NCI-H345 treated with DMSO at 0.1 percent for 48 hours (cell line): ENCODE measurements at regions not wholly inside any gene's neighbourhood (a gene's known extent, or its start where the extent isn't known, plus 50 kb on each side); places are given as distances from the start of the nearest gene placed in this dataset.
"Not testable (repeated sequence)": the region's sequence is repeated elsewhere in the genome, so short reads cannot be mapped to it uniquely, and the experiment has no call there.

Experiments
- DNase-seq: peaks from one replicate; lab custom pipeline; 2025; ENCODE audit not compliant: unreplicated experiment; lab: John Stamatoyannopoulos, UW

- no peak for DNase-seq
Observed at GRCh38 chr6:80942911-80943310, 809.6 kb downstream of the TENT5A start.

DNA sequence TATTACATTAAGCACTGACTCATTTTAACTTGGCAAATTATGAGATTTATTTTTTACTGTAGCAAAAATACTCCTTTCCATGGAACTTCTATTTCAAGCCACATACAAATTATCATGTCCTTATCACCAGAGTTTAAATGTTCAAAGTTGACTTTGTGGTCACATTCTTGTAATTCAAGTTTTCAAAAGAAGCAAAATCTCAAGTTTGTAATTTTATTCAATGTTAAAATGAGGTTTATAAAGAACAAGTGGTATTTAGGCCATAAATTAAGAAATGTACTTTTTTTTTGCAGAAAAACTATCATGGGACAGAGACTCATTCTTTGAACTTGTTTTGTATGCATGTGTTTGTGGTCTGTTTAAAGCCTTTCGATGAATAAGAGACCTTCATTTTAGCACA, 811.5 kb downstream of the TENT5A start:
- DNase-seq = no peak

DNA sequence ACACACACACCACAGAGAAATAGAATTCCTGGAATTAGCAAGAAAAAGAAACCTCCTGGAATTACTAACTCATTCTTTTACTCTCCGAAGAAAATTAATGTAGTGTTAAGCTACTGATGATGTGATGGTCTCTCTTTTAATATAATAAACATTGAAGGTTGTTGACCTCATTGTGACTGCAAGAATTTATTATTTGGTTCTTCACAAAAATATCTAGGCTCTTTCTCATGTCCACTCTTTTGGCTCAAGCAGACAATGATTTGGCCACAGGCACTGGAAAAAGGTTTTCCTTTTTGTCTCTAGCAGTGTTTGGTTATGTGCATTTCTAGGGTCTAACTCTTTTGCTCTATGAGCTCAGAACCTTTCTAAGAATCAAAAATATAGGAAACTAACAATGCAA, 811.9 kb downstream of the TENT5A start:
- DNase-seq = no peak

DNA sequence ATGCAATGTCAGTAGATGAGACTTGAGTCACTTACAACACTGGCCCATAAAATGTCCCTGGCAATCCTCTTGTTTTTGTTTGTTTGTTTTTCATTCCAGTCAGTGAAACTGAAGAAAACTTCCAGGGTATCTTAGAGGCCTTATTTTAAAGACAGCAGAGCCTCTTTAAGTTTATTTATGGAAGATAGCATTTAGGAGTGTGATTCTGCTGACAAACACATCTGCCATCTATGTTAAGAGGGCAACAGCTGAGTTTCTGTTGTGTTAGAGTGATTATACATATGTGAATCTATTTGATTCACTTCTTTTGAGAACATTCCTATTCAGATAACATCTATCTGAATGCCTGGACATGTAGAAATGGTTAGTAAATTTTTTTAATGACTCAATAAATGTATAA, 812.6 kb downstream of the TENT5A start:
- DNase-seq = no peak

DNA sequence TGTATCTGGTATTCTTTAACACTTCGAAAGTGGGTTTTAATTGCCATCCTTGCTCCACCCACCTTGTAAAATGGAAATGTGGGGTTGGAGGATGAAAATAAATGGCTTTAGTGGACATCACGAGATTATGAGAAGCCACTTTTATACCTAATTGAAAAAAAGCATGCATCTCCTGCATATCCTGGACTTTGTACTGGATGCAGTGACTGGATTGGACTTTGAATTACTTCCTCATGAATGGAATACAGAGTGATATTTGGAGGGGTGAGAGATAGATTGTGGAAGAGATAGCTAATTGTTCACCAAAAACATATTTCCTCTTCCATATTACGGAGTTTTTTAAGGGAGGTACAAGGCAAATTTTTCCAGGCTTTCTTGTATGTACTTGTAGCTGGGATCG, 813.0 kb downstream of the TENT5A start:
- DNase-seq = no peak

- no peak for DNase-seq
Observed at GRCh38 chr6:80938131-80938530, 814.4 kb downstream of the TENT5A start.

DNA sequence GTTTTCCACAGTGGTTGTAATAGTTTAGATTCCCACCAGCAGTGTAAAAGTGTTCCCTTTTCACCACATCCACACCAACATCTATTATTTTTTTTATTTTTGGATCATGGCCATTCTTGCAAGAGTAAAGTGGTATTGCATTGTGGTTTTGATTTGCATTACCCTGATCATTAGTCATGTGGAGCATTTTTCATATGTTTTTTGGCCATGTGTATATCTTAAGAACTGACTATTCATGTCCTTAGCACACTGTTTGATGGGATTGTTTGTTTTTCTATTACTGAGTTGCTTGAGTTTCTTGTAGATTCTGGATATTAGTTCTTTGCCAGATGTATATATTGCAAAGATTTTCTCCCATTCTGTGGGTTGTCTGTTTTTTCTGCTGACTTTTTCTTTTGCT, 820.1 kb downstream of the TENT5A start:
- DNase-seq = no peak

- DNase-seq = no peak
Observed at GRCh38 chr6:80930376-80930775, 822.1 kb downstream of the TENT5A start.

GRCh38 chr6:80923816-80924215, 817.3 kb downstream of the BCKDHB start:
- no peak for DNase-seq

- no peak for DNase-seq
Observed at GRCh38 chr6:80922916-80923455, 816.5 kb downstream of the BCKDHB start.

DNA sequence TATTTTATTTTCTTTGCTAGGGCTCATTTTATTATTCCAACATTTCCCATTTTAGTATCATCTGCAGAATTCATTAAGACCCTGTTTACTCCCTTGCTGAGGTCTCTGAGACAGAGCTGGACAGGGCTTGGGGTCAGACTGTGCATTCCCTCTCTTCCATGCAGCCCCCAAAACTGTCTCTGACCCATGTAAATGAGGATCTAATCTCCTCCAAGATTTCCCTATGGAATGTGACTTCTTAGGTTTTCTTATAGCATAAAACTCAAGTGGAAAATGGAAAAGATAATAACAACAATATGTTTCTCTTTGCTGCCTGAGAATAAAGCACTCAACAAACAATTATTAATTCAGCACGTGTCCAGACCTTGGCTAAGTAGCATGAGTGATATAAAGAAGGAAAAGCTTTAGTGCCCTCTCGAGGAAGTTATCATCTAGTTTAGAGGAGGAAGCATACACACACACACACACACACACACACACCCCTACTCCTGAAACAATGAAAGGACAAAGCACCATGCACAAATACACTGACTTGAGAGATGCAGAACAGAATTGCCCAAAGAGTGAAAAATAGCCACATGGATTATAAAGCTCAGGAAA, 815.5 kb downstream of the BCKDHB start:
- DNase-seq = no peak

DNA sequence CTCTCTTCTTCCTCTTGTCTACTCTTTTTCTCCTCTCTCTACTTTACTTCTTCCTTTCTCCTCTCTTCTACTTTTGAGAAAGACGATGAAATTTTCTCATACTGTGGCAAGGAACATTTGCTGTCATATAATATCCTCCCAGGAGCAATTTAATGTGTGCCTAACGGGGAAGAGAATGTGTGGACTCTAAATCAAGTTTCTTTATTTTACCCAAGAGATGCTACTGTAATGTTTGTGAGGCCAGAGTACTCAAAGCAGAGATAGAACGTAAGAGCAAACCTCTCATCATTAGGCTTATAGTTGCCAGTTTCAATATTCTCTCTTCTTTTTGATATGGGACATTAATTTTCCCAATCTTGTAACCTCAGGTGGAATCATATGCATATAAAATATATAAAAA, 801.4 kb downstream of the BCKDHB start:
- no peak for DNase-seq

GRCh38 chr6:80903711-80904110, 797.2 kb downstream of the BCKDHB start:
- DNase-seq = no peak

DNA sequence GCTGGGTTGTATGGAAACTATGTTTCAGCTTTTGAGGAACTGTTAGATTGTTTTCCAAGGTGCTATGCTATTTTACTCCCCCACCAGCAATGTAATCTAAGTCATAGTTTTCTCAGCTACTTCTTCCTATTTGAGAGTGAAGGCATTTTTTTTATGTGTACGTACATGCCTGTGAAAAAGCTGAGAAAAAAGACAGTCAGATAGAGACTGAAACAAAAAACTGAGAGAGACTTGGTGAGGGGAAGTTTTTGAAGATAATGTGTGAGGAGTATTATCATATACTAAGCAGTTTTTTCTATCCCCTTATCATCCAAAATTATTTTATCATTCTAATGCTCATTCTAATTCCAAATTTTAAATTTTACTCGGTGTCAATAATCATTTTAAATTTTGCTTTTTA, 780.0 kb downstream of the BCKDHB start:
- DNase-seq = no peak

GRCh38 chr6:80872951-80873308, 766.5 kb downstream of the BCKDHB start:
- DNase-seq = no peak

DNA sequence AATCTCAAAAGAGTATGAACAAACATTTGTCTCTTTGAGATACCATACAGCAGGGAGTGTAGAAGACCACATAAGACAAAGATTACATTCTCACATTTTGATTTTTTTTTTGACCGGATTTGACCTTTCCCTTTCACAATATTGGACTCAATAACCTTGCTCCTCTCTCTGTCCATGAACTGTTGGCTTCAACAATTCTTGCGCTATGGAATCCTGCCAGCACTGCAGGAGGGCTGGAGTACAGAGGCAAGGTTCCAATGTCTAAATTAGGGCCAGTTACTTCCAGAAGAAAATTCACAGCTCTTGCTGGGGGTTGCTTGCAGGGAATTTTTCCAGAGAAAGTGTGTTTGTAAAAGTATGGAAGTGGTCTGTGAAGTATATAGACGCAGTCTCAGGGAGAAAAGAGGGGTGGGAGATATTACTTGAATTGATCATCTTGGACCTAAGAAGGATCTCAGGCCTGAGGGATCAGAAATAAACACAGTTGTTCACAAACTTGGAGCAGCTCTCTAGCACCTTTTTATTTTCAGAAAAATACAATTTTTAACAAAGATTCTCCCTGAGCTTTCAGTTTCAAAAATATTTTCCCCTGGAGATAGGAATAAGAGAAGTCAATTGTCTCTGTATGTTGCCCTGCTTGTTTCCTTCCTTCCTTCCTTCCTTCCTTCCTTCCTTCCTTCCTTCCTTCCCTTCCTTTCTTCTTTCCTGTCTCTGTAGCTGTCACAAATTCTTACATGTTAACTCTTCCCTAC, 765.9 kb downstream of the BCKDHB start:
- no peak for DNase-seq

DNA sequence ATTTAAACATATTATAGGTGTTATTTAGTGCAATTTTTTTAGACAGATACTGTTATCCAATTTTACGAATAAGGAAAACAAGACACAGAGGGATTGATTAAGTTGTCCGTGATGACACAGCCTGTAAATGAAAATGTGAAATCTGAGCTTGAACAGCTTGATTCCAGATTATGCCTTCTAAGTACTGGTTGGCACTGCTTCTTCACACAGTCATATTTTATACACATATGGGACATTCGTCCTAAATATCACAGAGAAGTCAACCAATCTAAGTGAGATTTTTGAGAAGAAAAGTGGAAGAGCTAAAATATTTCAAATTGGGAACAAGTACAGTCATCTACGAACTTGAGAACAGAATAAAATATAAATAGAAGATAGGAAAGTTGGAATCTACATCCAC, 756.3 kb downstream of the BCKDHB start:
- no peak for DNase-seq

GRCh38 chr6:80860107-80860506, 753.6 kb downstream of the BCKDHB start:
- no peak for DNase-seq

DNA sequence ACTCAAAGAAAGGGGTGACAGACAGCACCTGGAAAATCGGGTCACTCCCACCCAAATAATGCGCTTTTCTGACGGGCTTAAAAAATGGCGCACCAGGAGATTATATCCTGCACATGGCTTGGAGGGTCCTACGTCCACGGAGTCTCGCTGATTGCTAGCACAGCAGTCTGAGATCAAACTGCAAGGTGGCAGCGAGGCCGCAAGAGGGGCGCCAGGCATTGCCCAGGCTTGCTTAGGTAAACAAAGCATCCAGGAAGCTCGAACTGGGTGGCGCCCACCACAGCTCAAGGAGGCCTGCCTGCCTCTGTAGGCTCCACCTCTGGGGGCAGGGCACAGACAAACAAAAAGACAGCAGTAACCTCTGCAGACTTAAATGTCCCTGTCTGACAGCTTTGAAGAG, 741.5 kb downstream of the BCKDHB start:
- DNase-seq = not testable (repeated sequence)

GRCh38 chr6:80832337-80832736, 725.9 kb downstream of the BCKDHB start:
- no peak for DNase-seq

DNA sequence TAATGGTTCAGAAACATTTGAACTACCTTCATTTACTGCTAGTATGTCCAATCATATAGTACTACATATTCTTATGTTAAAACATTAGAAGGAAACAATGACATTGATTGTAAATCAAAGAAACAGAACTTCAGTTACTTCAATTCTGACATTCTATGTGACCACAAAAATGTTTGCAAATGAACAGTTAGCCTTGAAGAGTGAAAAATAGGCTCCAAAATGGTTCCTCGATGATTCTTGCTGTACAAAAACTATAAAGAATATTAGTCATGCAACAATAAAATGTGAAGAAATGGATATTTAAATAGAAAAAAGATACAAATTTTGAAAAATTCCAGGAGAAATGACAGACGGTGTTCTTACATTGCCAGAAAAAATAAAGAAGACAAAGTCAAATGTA, 686.9 kb downstream of the BCKDHB start:
- no peak for DNase-seq

GRCh38 chr6:80792151-80792550, 685.7 kb downstream of the BCKDHB start:
- no peak for DNase-seq
